ENCODE measurements at regions not wholly inside any gene's neighbourhood (a gene's known extent, or its start where the extent isn't known, plus 50 kb on each side); places are given as distances from the start of the nearest gene placed in this dataset.

DNA sequence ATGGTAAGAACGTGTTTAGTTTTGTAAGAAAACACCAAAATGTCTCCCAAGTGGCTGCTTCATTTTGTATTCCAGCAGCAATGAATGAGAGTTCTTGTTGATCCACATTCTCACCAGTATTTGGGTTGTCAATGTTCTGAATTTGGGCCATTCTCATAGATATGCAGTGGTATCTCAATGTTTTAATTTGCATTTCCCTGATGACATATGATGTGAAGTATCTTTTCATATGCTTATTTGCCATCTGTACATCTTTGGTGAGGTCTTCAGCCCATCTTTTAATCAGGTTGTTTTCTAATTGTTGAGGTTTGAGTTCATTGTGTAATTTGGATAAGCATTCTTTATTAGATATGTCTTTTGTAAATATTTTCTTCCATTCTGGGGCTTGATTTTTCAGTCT is 436.8 kb upstream of the IRAK1BP1 start:
- no peak for TF ChIP-seq EZH2 (IDR thresholded peaks at IDR 0.05; ENCODE audit: borderline replicate concordance, low read depth, low read length, severe bottlenecking)
- TF ChIP-seq, protein P1, sequence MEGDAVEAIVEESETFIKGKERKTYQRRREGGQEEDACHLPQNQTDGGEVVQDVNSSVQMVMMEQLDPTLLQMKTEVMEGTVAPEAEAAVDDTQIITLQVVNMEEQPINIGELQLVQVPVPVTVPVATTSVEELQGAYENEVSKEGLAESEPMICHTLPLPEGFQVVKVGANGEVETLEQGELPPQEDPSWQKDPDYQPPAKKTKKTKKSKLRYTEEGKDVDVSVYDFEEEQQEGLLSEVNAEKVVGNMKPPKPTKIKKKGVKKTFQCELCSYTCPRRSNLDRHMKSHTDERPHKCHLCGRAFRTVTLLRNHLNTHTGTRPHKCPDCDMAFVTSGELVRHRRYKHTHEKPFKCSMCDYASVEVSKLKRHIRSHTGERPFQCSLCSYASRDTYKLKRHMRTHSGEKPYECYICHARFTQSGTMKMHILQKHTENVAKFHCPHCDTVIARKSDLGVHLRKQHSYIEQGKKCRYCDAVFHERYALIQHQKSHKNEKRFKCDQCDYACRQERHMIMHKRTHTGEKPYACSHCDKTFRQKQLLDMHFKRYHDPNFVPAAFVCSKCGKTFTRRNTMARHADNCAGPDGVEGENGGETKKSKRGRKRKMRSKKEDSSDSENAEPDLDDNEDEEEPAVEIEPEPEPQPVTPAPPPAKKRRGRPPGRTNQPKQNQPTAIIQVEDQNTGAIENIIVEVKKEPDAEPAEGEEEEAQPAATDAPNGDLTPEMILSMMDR (IDR thresholded peaks at IDR 0.05; ENCODE audit: borderline replicate concordance, extremely low read depth, low read length, poor library complexity, severe bottlenecking): no peak

Measured in DND-41 (cell line).